ENCODE measurements at regions not wholly inside any gene's neighbourhood (a gene's known extent, or its start where the extent isn't known, plus 50 kb on each side); places are given as distances from the start of the nearest gene placed in this dataset.
A peak's percentile ranks its signal among the peaks of the same experiment; 100 is the strongest.
"Not testable (repeated sequence)": the region's sequence is repeated elsewhere in the genome, so short reads cannot be mapped to it uniquely, and the experiment has no call there.

- FAIRE-seq (no peak), DNase-seq (ENCODE audit: extremely low spot score, insufficient read length, low read depth) (no peak)
These were observed 99.5 kb downstream of the PRKAB2 start for GRCh38 chr1:147072482-147073432.

- FAIRE-seq (no peak), DNase-seq (ENCODE audit: extremely low spot score, insufficient read length, low read depth) (no peak)
These were observed 101.1 kb downstream of the PRKAB2 start for GRCh38 chr1:147071142-147071541.

GRCh38 chr1:147062956-147063355, 109.3 kb downstream of the PRKAB2 start:
- FAIRE-seq (no peak), DNase-seq (ENCODE audit: extremely low spot score, insufficient read length, low read depth) (no peak)

GRCh38 chr1:147061880-147062279, 110.4 kb downstream of the PRKAB2 start:
- FAIRE-seq; DNase-seq (ENCODE audit: extremely low spot score, insufficient read length, low read depth): not testable (repeated sequence)

GRCh38 chr1:147053269-147053668, 115.1 kb downstream of the NBPF12 start:
- DNase-seq (ENCODE audit: extremely low spot score, insufficient read length, low read depth): no peak
- no peak for FAIRE-seq

- DNase-seq (ENCODE audit: extremely low spot score, insufficient read length, low read depth): no peak
- no peak for FAIRE-seq
These were observed 114.6 kb downstream of the NBPF12 start for GRCh38 chr1:147052677-147053076.

- DNase-seq (ENCODE audit: extremely low spot score, insufficient read length, low read depth) (no peak), FAIRE-seq (no peak)
These were observed 114.0 kb downstream of the NBPF12 start for GRCh38 chr1:147052143-147052542.

- FAIRE-seq (no peak), DNase-seq (ENCODE audit: extremely low spot score, insufficient read length, low read depth) (no peak)
These were observed 113.0 kb downstream of the NBPF12 start for GRCh38 chr1:147051136-147051535.

GRCh38 chr1:147050654-147051053, 112.5 kb downstream of the NBPF12 start:
- no peak for FAIRE-seq
- DNase-seq (ENCODE audit: extremely low spot score, insufficient read length, low read depth): no peak

- DNase-seq (ENCODE audit: extremely low spot score, insufficient read length, low read depth): not testable (repeated sequence)
- FAIRE-seq: peak; percentile 86
These were observed 108.8 kb downstream of the NBPF12 start for GRCh38 chr1:147046863-147047394.

GRCh38 chr1:147046189-147046862, 108.2 kb downstream of the NBPF12 start:
- FAIRE-seq (no peak), DNase-seq (ENCODE audit: extremely low spot score, insufficient read length, low read depth) (no peak)

Measured in GM18507 (cell line).